HL-60 (cell line): ENCODE measurements at regions not wholly inside any gene's neighbourhood (a gene's known extent, or its start where the extent isn't known, plus 50 kb on each side); places are given as distances from the start of the nearest gene placed in this dataset.

Experiments
- CTCF ChIP-seq: IDR thresholded peaks from one replicate; pipeline ENCODE4 v1.5.1; 2011; ENCODE audit warnings: low read length, control low read depth, inconsistent platforms; ENCODE audit not compliant: insufficient read depth
- GABPA ChIP-seq: IDR thresholded peaks from 2 replicates; pipeline ENCODE4 v1.6.1; 2012; ENCODE audit warnings: low read depth
- POLR2AphosphoS5 ChIP-seq: IDR thresholded peaks from 2 replicates; pipeline ENCODE4 v1.6.1; 2012; ENCODE audit warnings: low read depth
- REST ChIP-seq: IDR thresholded peaks from 2 replicates; pipeline ENCODE4 v1.6.1; 2012; ENCODE audit warnings: low read depth; ENCODE audit not compliant: insufficient replicate concordance
- SPI1 ChIP-seq: IDR thresholded peaks from 2 replicates; pipeline ENCODE4 v1.6.1; 2012; ENCODE audit warnings: low read depth, mild to moderate bottlenecking, borderline replicate concordance

- TF ChIP-seq CTCF (no peak), REST (no peak), GABPA (no peak), POLR2AphosphoS5 (no peak), SPI1 (no peak)
These were observed 163.7 kb upstream of the KL start for GRCh38 chr13:32852526-32852925.
